Chondrocyte (in vitro differentiated cells): ENCODE measurements at regions not wholly inside any gene's neighbourhood (a gene's known extent, or its start where the extent isn't known, plus 50 kb on each side); places are given as distances from the start of the nearest gene placed in this dataset.
"Not testable (repeated sequence)": the region's sequence is repeated elsewhere in the genome, so short reads cannot be mapped to it uniquely, and the experiment has no call there.

Source experiments
- DNase-seq: peaks from one replicate; pipeline ENCODE4 v3.0.0; 2021; ENCODE audit warnings: mixed read lengths, low spot score
- H3K27ac Mint-ChIP-seq: one replicate; pipeline ENCODE4 v1.8.0; 2021; ENCODE audit warnings: mild to moderate bottlenecking, moderate library complexity, mixed read lengths; ENCODE audit not compliant: unreplicated experiment
- H3K27me3 Mint-ChIP-seq: 2 replicates; pipeline ENCODE4 v1.8.0; 2021; ENCODE audit warnings: low read depth, mixed read lengths
- H3K36me3 Mint-ChIP-seq: 2 replicates; pipeline ENCODE4 v1.8.0; 2021; ENCODE audit warnings: low read depth, mixed read lengths
- H3K4me1 Mint-ChIP-seq: 2 replicates; pipeline ENCODE4 v1.8.0; 2021; ENCODE audit warnings: low read depth, mild to moderate bottlenecking, mixed read lengths
- H3K4me3 Mint-ChIP-seq: one replicate; pipeline ENCODE4 v1.8.0; 2021; ENCODE audit warnings: mild to moderate bottlenecking, moderate library complexity, mixed read lengths; ENCODE audit not compliant: unreplicated experiment
- H3K9me3 Mint-ChIP-seq: 2 replicates; pipeline ENCODE4 v1.8.0; 2021; ENCODE audit warnings: low read depth, mixed read lengths
- TF ChIP-seq, protein P1 (sequence below): fragments of 200-600 bp; sonication (generic); IDR thresholded peaks from 2 replicates; pipeline ENCODE4 v1.5.0; 2021; ENCODE audit warnings: antibody characterized with exemption, mild to moderate bottlenecking, moderate library complexity

DNA sequence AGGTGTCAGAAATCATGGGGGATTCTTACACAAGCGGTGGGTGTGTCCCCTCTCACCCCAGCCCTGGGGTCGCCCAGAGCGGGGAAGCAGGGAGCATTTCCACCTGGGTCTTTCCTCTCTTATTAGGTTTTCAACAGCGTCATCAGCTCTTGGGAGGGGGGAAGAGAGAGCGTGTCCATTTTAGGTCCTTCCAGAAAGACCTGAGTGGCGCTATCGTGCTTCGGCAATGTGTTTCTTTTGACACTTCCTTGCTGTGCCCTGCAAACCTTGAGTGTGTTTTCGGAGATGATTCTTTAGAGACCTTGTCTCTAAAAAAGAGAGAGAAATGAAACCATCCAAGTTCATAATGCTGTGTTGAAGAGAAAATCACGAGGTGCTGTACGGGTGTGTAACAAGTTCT is 86.9 kb upstream of the PITRM1 start:
- Mint-ChIP-seq H3K27me3 (peaks cover 2% of the 10 kb centered on the region), H3K27ac (no peak overlapping the region), H3K4me1 (peaks cover 4% of the 10 kb centered on the region), H3K36me3 (no peaks in the 10 kb centered on the region), H3K9me3 (no peaks in the 10 kb centered on the region), H3K4me3 (no peak overlapping the region)
- TF ChIP-seq, protein P1, sequence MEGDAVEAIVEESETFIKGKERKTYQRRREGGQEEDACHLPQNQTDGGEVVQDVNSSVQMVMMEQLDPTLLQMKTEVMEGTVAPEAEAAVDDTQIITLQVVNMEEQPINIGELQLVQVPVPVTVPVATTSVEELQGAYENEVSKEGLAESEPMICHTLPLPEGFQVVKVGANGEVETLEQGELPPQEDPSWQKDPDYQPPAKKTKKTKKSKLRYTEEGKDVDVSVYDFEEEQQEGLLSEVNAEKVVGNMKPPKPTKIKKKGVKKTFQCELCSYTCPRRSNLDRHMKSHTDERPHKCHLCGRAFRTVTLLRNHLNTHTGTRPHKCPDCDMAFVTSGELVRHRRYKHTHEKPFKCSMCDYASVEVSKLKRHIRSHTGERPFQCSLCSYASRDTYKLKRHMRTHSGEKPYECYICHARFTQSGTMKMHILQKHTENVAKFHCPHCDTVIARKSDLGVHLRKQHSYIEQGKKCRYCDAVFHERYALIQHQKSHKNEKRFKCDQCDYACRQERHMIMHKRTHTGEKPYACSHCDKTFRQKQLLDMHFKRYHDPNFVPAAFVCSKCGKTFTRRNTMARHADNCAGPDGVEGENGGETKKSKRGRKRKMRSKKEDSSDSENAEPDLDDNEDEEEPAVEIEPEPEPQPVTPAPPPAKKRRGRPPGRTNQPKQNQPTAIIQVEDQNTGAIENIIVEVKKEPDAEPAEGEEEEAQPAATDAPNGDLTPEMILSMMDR: no peak
- no peak for DNase-seq

DNA sequence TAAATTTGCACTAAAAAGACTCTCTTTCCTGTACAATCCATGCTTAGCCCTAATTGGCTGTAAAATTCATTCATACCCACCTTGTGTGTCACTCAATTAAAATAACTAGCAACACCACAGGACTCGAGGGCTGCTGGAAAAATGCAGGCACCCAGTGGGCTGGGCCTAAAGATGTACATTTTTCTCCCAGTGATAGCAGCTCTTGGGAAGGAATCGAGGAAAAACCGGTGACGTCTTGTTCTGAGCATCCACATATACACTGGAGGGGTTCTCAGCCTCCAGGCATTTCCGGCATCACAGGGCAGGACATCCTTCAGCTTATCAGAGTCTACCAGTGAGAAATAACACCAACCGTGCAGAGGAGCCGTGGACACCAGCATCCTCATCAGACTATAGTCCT is 85.8 kb upstream of the PITRM1 start:
- no peak for DNase-seq
- Mint-ChIP-seq H3K27ac (no peak overlapping the region), H3K36me3 (no peaks in the 10 kb centered on the region), H3K27me3 (no peaks in the 10 kb centered on the region), H3K9me3 (no peaks in the 10 kb centered on the region), H3K4me1 (no peaks in the 10 kb centered on the region), H3K4me3 (no peak overlapping the region)
- TF ChIP-seq, protein P1: no peak

DNA sequence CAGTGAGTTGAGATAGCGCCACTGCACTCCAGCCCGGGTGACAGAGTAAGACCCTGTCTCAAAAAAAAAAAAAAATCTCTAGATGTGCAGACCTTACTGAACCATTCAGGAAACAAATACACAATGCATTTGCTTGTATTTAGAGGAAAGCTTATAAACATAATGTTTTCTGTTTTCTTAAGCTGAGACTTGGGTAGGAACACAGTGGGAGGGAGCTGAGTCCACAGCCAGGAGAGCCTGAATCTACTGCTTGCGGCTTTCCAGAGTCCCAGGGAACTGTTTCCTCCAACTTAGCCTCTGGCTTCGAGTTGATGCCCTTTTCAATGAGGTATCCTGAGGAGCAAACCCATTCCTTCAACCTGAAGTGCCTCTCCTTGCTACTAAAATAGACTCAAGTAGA is 83.0 kb upstream of the PITRM1 start:
- Mint-ChIP-seq H3K27me3 (no peaks in the 10 kb centered on the region), H3K27ac (no peak overlapping the region), H3K4me1 (no peaks in the 10 kb centered on the region), H3K9me3 (no peaks in the 10 kb centered on the region), H3K4me3 (no peak overlapping the region), H3K36me3 (no peaks in the 10 kb centered on the region)
- DNase-seq: no peak
- TF ChIP-seq, protein P1: no peak

DNA sequence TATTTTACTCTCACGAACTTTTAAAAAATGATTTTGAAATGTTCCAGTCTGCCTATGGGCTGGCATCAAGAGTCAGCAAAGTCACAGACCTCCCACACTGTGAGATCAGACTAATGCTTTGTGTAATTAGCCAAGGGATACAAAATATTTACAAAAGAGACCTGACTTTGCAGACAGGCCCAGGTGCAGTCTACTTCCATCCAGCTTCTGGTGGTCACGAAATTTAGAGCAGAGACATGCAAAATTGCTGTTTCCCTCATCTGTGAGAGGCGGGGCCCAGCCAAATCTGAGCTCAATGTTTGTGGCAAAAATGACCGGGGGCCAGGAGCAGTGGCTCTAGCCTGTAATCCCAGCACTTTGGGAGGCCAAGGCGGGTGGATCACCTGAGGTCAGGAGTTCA is 82.5 kb upstream of the PITRM1 start:
- H3K4me1 Mint-ChIP-seq: no peaks in the 10 kb centered on the region
- no peak overlapping the region for H3K27ac Mint-ChIP-seq
- H3K4me3 Mint-ChIP-seq: no peak overlapping the region
- DNase-seq: no peak
- H3K27me3 Mint-ChIP-seq: no peaks in the 10 kb centered on the region
- H3K36me3 Mint-ChIP-seq: no peaks in the 10 kb centered on the region
- no peaks in the 10 kb centered on the region for H3K9me3 Mint-ChIP-seq
- TF ChIP-seq, protein P1: no peak

DNA sequence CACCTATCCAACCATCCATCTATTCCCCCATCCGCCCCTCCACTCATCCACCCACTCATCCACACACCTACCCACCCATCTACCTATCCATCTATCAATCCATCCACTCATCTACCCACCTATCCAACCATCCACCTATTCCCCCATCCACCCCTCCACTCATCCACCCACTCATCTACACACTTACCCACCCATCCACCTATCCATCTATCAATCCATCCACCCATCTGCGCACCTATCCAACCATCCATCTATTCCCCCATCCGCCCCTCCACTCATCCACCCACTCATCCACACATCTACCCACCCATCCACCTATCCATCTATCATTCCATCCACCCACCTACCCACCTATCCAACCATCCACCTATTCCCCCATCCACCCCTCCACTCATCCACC is 81.4 kb upstream of the PITRM1 start:
- not testable (repeated sequence) for H3K9me3 Mint-ChIP-seq, H3K36me3 Mint-ChIP-seq, H3K4me1 Mint-ChIP-seq, H3K27me3 Mint-ChIP-seq, H3K4me3 Mint-ChIP-seq, H3K27ac Mint-ChIP-seq, DNase-seq

DNA sequence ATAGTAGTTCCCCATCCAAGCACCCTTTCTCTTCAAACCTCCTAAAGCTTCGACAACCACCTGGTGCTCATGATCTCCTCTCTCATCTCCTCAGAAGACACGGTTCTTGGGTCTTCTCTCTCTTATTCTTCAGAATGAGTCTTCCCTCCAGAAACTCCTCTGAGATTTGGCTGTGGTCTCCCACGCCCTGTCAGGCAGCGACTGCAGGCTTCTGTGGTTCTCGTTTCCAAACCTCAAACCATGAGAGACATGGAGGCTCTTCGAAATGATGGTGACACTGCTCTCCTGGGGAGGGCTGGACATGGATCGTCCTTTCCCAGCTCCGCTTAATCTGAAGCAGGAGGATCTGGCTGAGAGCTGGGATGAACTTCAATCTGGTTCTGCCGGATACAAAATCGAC is 78.6 kb upstream of the PITRM1 start:
- Mint-ChIP-seq H3K27me3 (no peaks in the 10 kb centered on the region), H3K27ac (no peak overlapping the region), H3K4me3 (no peak overlapping the region), H3K4me1 (peaks cover 21% of the 10 kb centered on the region), H3K36me3 (no peaks in the 10 kb centered on the region), H3K9me3 (no peaks in the 10 kb centered on the region)
- DNase-seq: no peak
- TF ChIP-seq, protein P1: no peak
